H1 (cell line): ENCODE measurements at regions not wholly inside any gene's neighbourhood (a gene's known extent, or its start where the extent isn't known, plus 50 kb on each side); places are given as distances from the start of the nearest gene placed in this dataset.

Experiments
- CTCF ChIA-PET: fragments of 300-600 bp; sonication (Branson Sonifier 250); formaldehyde crosslinking; loops from one replicate; lab custom pipeline; 2021; ENCODE audit not compliant: partially characterized antibody; lab: Charles Lee
- POLR2A ChIA-PET: fragments of 300-600 bp; sonication (Branson Sonifier 250); formaldehyde crosslinking; loops from one replicate; lab custom pipeline; 2021; ENCODE audit warnings: inconsistent platforms; ENCODE audit not compliant: partially characterized antibody; lab: Charles Lee
- DNase-seq, 2 experiments: peaks; one replicate each; pipeline versions ENCODE4 v3.0.0 to v3.0.0-alpha.2; 2010 to 2022; ENCODE audit warnings: low spot score in 2 of 2, low read depth in 1 of 2, mixed read lengths in 1 of 2
- FAIRE-seq: peaks from 2 replicates; lab custom pipeline; 2011; peaks lifted over from hg19 to GRCh38; lab: Jason Lieb, UNC
- H2AFZ ChIP-seq: 2 replicates; pipeline ENCODE4 v1.8.1; 2012; ENCODE audit warnings: low read length, inconsistent platforms
- H2AK5ac ChIP-seq: 2 replicates; pipeline ENCODE4 v1.6.1; 2013; ENCODE audit warnings: low read depth, low read length
- H2BK120ac ChIP-seq: replicated peaks from 2 replicates; pipeline ENCODE3; 2013; ENCODE audit warnings: low read depth, low read length, inconsistent platforms
- H2BK12ac ChIP-seq: 2 replicates; pipeline ENCODE4 v1.6.1; 2013; ENCODE audit warnings: low read depth, low read length
- H2BK15ac ChIP-seq: 2 replicates; pipeline ENCODE4 v1.6.1; 2013; ENCODE audit warnings: low read length
- H2BK20ac ChIP-seq: 2 replicates; pipeline ENCODE4 v1.6.1; 2013; ENCODE audit warnings: low read length
- H2BK5ac ChIP-seq: 2 replicates; pipeline ENCODE4 v1.6.1; 2013; ENCODE audit warnings: low read depth, low read length
- H3K14ac ChIP-seq: 2 replicates; pipeline ENCODE4 v1.6.1; 2013; ENCODE audit warnings: inconsistent platforms; ENCODE audit not compliant: insufficient read length
- H3K18ac ChIP-seq: 2 replicates; pipeline ENCODE4 v1.6.1; 2013; ENCODE audit warnings: low read length; ENCODE audit errors: extremely low read depth
- H3K23ac ChIP-seq: 2 replicates; pipeline ENCODE4 v1.6.1; 2013; ENCODE audit warnings: inconsistent platforms; ENCODE audit not compliant: insufficient read length
- H3K23me2 ChIP-seq: 2 replicates; pipeline ENCODE4 v1.6.1; 2013; ENCODE audit warnings: low read depth, low read length
- H3K27ac ChIP-seq: 2 replicates; pipeline ENCODE4 v1.6.1; 2011; ENCODE audit warnings: low read depth, low read length, inconsistent platforms
- H3K27me3 ChIP-seq, 4 experiments: replicated peaks in 1 of 4; 1 replicate in 1 of 4; 2 replicates in 3 of 4; pipeline versions ENCODE4 v1.6.1 to v1.8.1; 2011 to 2013; ENCODE audit warnings: low read length in 3 of 4, mild to moderate bottlenecking in 3 of 4, inconsistent platforms in 2 of 4, mixed read lengths in 2 of 4, moderate library complexity in 1 of 4; ENCODE audit not compliant: control insufficient read depth in 3 of 4, insufficient read depth in 3 of 4; ENCODE audit errors: extremely low read depth in 1 of 4
- H3K36me3 ChIP-seq, 4 experiments: 2 replicates each; pipeline versions ENCODE4 v1.6.1 to v1.8.1; 2011 to 2013; ENCODE audit warnings: mild to moderate bottlenecking in 4 of 4, low read length in 3 of 4, moderate library complexity in 2 of 4, control low read depth in 1 of 4, inconsistent platforms in 1 of 4; ENCODE audit not compliant: insufficient read depth in 4 of 4, control insufficient read depth in 2 of 4
- H3K4ac ChIP-seq: replicated peaks from 2 replicates; pipeline ENCODE3; 2013; ENCODE audit warnings: low read length, low read depth, mixed read lengths, inconsistent platforms; ENCODE audit not compliant: insufficient read length
- H3K4me1 ChIP-seq, 4 experiments: replicated peaks in 1 of 4; 1 replicate in 1 of 4; 2 replicates in 3 of 4; pipeline versions ENCODE4 v1.6.1 to v1.8.1; 2011 to 2013; ENCODE audit warnings: low read length in 3 of 4, inconsistent platforms in 2 of 4, mixed read lengths in 1 of 4; ENCODE audit not compliant: insufficient read depth in 4 of 4, control insufficient read depth in 3 of 4
- H3K4me2 ChIP-seq, 2 experiments: 2 replicates each; pipeline versions ENCODE4 v1.6.1 to v1.8.1; 2011 to 2013; ENCODE audit warnings: low read depth in 2 of 2, low read length in 2 of 2, control low read depth in 1 of 2, inconsistent platforms in 1 of 2, mild to moderate bottlenecking in 1 of 2; ENCODE audit not compliant: insufficient read depth in 1 of 2
- H3K4me3 ChIP-seq, 4 experiments: fragments of 200-600, 300-600 bp in 1 of 4; sonication (generic), shearing (Covaris generic), sonication (Bioruptor Twin) in 1 of 4; 2 replicates each; pipeline versions ENCODE4 v1.5.1 to v1.8.1; 2011 to 2016; ENCODE audit warnings: low read length in 4 of 4, low read depth in 3 of 4, control low read depth in 2 of 4, inconsistent platforms in 2 of 4, mild to moderate bottlenecking in 2 of 4, mixed read lengths in 1 of 4, moderate library complexity in 1 of 4; ENCODE audit not compliant: insufficient read depth in 2 of 4; ENCODE audit errors: extremely low read depth in 1 of 4
- H3K56ac ChIP-seq: replicated peaks from 2 replicates; pipeline ENCODE3; 2013; ENCODE audit warnings: low read depth, mild to moderate bottlenecking, mixed read lengths, low read length, inconsistent platforms; ENCODE audit not compliant: insufficient read length
- H3K79me1 ChIP-seq: 2 replicates; pipeline ENCODE4 v1.6.1; 2013; ENCODE audit warnings: low read depth, low read length, control low read depth
- H3K79me2 ChIP-seq, 2 experiments: 2 replicates each; pipeline versions ENCODE4 v1.6.1 to v1.8.1; 2012 to 2013; ENCODE audit warnings: low read length in 2 of 2, mild to moderate bottlenecking in 2 of 2, inconsistent platforms in 1 of 2; ENCODE audit not compliant: insufficient read depth in 2 of 2, control insufficient read depth in 1 of 2
- H3K9ac ChIP-seq, 4 experiments: replicated peaks in 1 of 4; 1 replicate in 1 of 4; 2 replicates in 3 of 4; pipeline versions ENCODE4 v1.6.1 to v1.8.1; 2011 to 2013; ENCODE audit warnings: low read depth in 3 of 4, low read length in 3 of 4, control low read depth in 2 of 4, mild to moderate bottlenecking in 2 of 4, moderate library complexity in 2 of 4, inconsistent platforms in 1 of 4; ENCODE audit errors: extremely low read depth in 1 of 4
- H3K9me3 ChIP-seq, 2 experiments: 2 replicates each; pipeline versions ENCODE4 v1.6.1 to v1.8.1; 2012 to 2013; ENCODE audit warnings: mild to moderate bottlenecking in 2 of 2, moderate library complexity in 2 of 2, control low read depth in 1 of 2, inconsistent platforms in 1 of 2, low read depth in 1 of 2, low read length in 1 of 2, mixed read lengths in 1 of 2; ENCODE audit not compliant: insufficient read depth in 2 of 2
- H4K20me1 ChIP-seq, 2 experiments: replicated peaks in 1 of 2; 2 replicates each; pipeline versions ENCODE3 to v1.8.1; 2011 to 2013; ENCODE audit warnings: inconsistent platforms in 2 of 2, low read length in 2 of 2, mild to moderate bottlenecking in 1 of 2; ENCODE audit not compliant: insufficient read depth in 2 of 2, control insufficient read depth in 1 of 2
- H4K5ac ChIP-seq: 2 replicates; pipeline ENCODE4 v1.6.1; 2013; ENCODE audit warnings: low read length, low read depth, mixed read lengths, inconsistent platforms; ENCODE audit not compliant: insufficient read length
- H4K8ac ChIP-seq: 2 replicates; pipeline ENCODE4 v1.8.0; 2013; ENCODE audit warnings: mild to moderate bottlenecking, moderate library complexity, low read length, inconsistent platforms; ENCODE audit not compliant: insufficient read depth; ENCODE audit errors: extremely low read depth
- H4K91ac ChIP-seq: replicated peaks from 2 replicates; pipeline ENCODE3; 2013; ENCODE audit warnings: low read length, mixed read lengths, inconsistent platforms; ENCODE audit not compliant: insufficient read length
- USF2 ChIP-seq: IDR thresholded peaks from 2 replicates; pipeline ENCODE4 v1.6.1; 2011; ENCODE audit warnings: low read length, improper control_type of control experiment
- WGBS, 2 experiments: shearing (Covaris generic) in 1 of 2; methylation state at CpG; one replicate each; pipeline versions ENCODE4 v1.1.6 to v1.1.7; 2013 to 2015; ENCODE audit warnings: low lambda C conversion rate in 2 of 2, mixed read lengths in 2 of 2, inconsistent platforms in 1 of 2, low coverage in 1 of 2, missing lambda C conversion rate in 1 of 2; ENCODE audit not compliant: insufficient replicate concordance in 2 of 2, insufficient coverage in 1 of 2, insufficient read length in 1 of 2; ENCODE audit errors: extremely low coverage in 1 of 2, missing lambda C conversion rate in 1 of 2; 5-methylcytosine and 5-hydroxymethylcytosine counted together

- ChIA-PET CTCF (no interaction called here), POLR2A (no interaction called here)
- H3K23ac ChIP-seq, result no peak overlapping the region
- no peak overlapping the region for H3K4me3 ChIP-seq
- no peaks in the 10 kb centered on the region; the same call in 1 of the 2 replicates for H3K23me2 ChIP-seq
- H2BK120ac ChIP-seq, result no peak overlapping the region
- TF ChIP-seq USF2, result no peak
- no peaks in the 10 kb centered on the region; a peak in 1 of 7 replicates for H3K27me3 ChIP-seq
- H2AFZ ChIP-seq, result no peak overlapping the region
- no peak overlapping the region for H2BK15ac ChIP-seq
- DNase-seq, result no peak
- no peaks in the 10 kb centered on the region for H3K79me1 ChIP-seq
- no peak overlapping the region for H2BK5ac ChIP-seq
- peaks cover 0 to 7% (median 2%) of the 10 kb centered on the region in 4 experiments; a peak in 2 of 7 replicates for H3K4me1 ChIP-seq
- no peak overlapping the region for H4K8ac ChIP-seq
- no peak overlapping the region for H3K18ac ChIP-seq
- H4K91ac ChIP-seq, result no peak overlapping the region
- no peak overlapping the region for H3K14ac ChIP-seq
- no peaks in the 10 kb centered on the region for H4K20me1 ChIP-seq
- no peak overlapping the region for H2BK12ac ChIP-seq
- H3K4ac ChIP-seq, result no peak overlapping the region
- no peak overlapping the region for H3K9ac ChIP-seq
- no peak for FAIRE-seq
- 92% methylated on average over 10 of the region's 10 CpGs; no CpG with 5 or more reads in 1 of the 2 experiments for WGBS, 2 experiments
- H2BK20ac ChIP-seq, result no peak overlapping the region
- no peaks in the 10 kb centered on the region for H3K36me3 ChIP-seq
- no peak overlapping the region for H4K5ac ChIP-seq
- H3K4me2 ChIP-seq, result no peak overlapping the region
- no peak overlapping the region for H3K56ac ChIP-seq
- H2AK5ac ChIP-seq, result no peak overlapping the region
- no peak overlapping the region for H3K27ac ChIP-seq
- H3K79me2 ChIP-seq, result no peaks in the 10 kb centered on the region
- H3K9me3 ChIP-seq, result no peaks in the 10 kb centered on the region
Measured at GRCh38 chr14:98198385-98198784, 1073.6 kb downstream of the BCL11B start.
